SK-N-SH treated with all-trans-retinoic acid at 6 μM for 48 hours (cell line): ENCODE measurements at regions not wholly inside any gene's neighbourhood (a gene's known extent, or its start where the extent isn't known, plus 50 kb on each side); places are given as distances from the start of the nearest gene placed in this dataset.

Experiments used
- ATAC-seq: fragments of 200-7000 bp; cut with Tn5 transposase; 3 replicates; pipeline ENCODE4 v1.9.1; 2020; ENCODE audit warnings: mild to moderate bottlenecking, moderate library complexity
- ARNTL ChIP-seq: fragments of 450-650 bp; formaldehyde crosslinking; IDR thresholded peaks from 2 replicates; pipeline ENCODE4 v1.5.0; 2020; ENCODE audit warnings: low read depth, mild to moderate bottlenecking, moderate library complexity, borderline replicate concordance
- CREB5 ChIP-seq: fragments of 250-450 bp; sonication (Bioruptor Pico); IDR thresholded peaks from 2 replicates; pipeline ENCODE4 v1.5.1; 2020; ENCODE audit warnings: low read depth, mild to moderate bottlenecking, moderate library complexity
- CSDC2 ChIP-seq: fragments of 250-450 bp; sonication (Bioruptor Pico); IDR thresholded peaks from 2 replicates; pipeline ENCODE4 v1.5.0; 2020; ENCODE audit warnings: mild to moderate bottlenecking, moderate library complexity
- ESRRG ChIP-seq: fragments of 250-450 bp; sonication (Bioruptor Pico); IDR thresholded peaks from 2 replicates; pipeline ENCODE4 v1.6.1; 2021; ENCODE audit warnings: mild to moderate bottlenecking
- GLIS3 ChIP-seq: fragments of 250-450 bp; sonication (Bioruptor Pico); IDR thresholded peaks from 2 replicates; pipeline ENCODE4 v1.5.0; 2020; ENCODE audit warnings: mild to moderate bottlenecking, moderate library complexity
- ISL1 ChIP-seq: fragments of 250-450 bp; sonication (Bioruptor Pico); IDR thresholded peaks from 2 replicates; pipeline ENCODE4 v2.1.2; 2022; ENCODE audit warnings: mild to moderate bottlenecking, moderate library complexity
- OSR1 ChIP-seq: fragments of 250-450 bp; sonication (Bioruptor Pico); IDR thresholded peaks from 2 replicates; pipeline ENCODE4 v1.8.0; 2022; ENCODE audit warnings: moderate library complexity, mild to moderate bottlenecking, inconsistent platforms
- PPARA ChIP-seq: fragments of 250-450 bp; sonication (Bioruptor Pico); IDR thresholded peaks from 2 replicates; pipeline ENCODE4 v1.5.0; 2020; ENCODE audit warnings: mild to moderate bottlenecking, borderline replicate concordance
- RARB ChIP-seq: fragments of 250-450 bp; sonication (Bioruptor Pico); IDR thresholded peaks from 2 replicates; pipeline ENCODE4 v1.8.0; 2021; ENCODE audit warnings: mild to moderate bottlenecking, moderate library complexity
- SNAI2 ChIP-seq: fragments of 250-450 bp; sonication (Bioruptor Pico); IDR thresholded peaks from 2 replicates; pipeline ENCODE4 v1.5.0; 2020; ENCODE audit warnings: mild to moderate bottlenecking, moderate library complexity
- TCF4 ChIP-seq: fragments of 250-450 bp; sonication (Bioruptor Pico); IDR thresholded peaks from 2 replicates; pipeline ENCODE4 v1.8.0; 2021; ENCODE audit warnings: mild to moderate bottlenecking, moderate library complexity, borderline replicate concordance
- TOX ChIP-seq: fragments of 250-450 bp; sonication (Bioruptor Pico); IDR thresholded peaks from 2 replicates; pipeline ENCODE4 v1.8.0; 2021; ENCODE audit warnings: mild to moderate bottlenecking, moderate library complexity, borderline replicate concordance
- TSHZ2 ChIP-seq: fragments of 250-450 bp; sonication (Bioruptor Pico); IDR thresholded peaks from 2 replicates; pipeline ENCODE4 v1.5.0; 2020; ENCODE audit warnings: mild to moderate bottlenecking, moderate library complexity
- ZC3H10 ChIP-seq: fragments of 250-450 bp; sonication (Bioruptor Pico); IDR thresholded peaks from 2 replicates; pipeline ENCODE4 v1.5.1; 2021; ENCODE audit warnings: mild to moderate bottlenecking, moderate library complexity
- ZNF565 ChIP-seq: fragments of 450-650 bp; formaldehyde crosslinking; conservative IDR thresholded peaks from 2 replicates; pipeline ENCODE4 v1.5.0; 2020; ENCODE audit warnings: low read depth, mild to moderate bottlenecking, moderate library complexity
- ZNF70 ChIP-seq: fragments of 450-650 bp; formaldehyde crosslinking; IDR thresholded peaks from 2 replicates; pipeline ENCODE4 v1.5.0; 2020; ENCODE audit warnings: mild to moderate bottlenecking, moderate library complexity
- ZNF8 ChIP-seq: fragments of 450-650 bp; formaldehyde crosslinking; IDR thresholded peaks from 2 replicates; pipeline ENCODE4 v1.5.0; 2020; ENCODE audit warnings: mild to moderate bottlenecking, moderate library complexity
- TF ChIP-seq, protein P1 (sequence below): fragments of 250-450 bp; sonication (Bioruptor Pico); IDR thresholded peaks from 2 replicates; pipeline ENCODE4 v1.5.1; 2021; ENCODE audit warnings: mild to moderate bottlenecking, moderate library complexity
- TF ChIP-seq, protein P2 (sequence below): fragments of 250-450 bp; sonication (Bioruptor Pico); IDR thresholded peaks from 2 replicates; pipeline ENCODE4 v1.8.0; 2020; ENCODE audit warnings: mild to moderate bottlenecking, moderate library complexity, borderline replicate concordance

GRCh38 chr6:91626911-91627310, 1040.0 kb upstream of the MAP3K7 start:
- TF ChIP-seq ESRRG (no peak), SNAI2 (CRISPR knock-in tag) (no peak), TSHZ2 (CRISPR knock-in tag) (no peak), TCF4 (no peak), GLIS3 (CRISPR knock-in tag) (no peak), ISL1 (CRISPR knock-in tag) (no peak), RARB (CRISPR knock-in tag) (no peak), CSDC2 (CRISPR knock-in tag) (no peak), ZNF565 (CRISPR knock-in tag) (no peak), ARNTL (CRISPR knock-in tag) (no peak), CREB5 (CRISPR knock-in tag) (no peak), ZC3H10 (no peak), ZNF8 (CRISPR knock-in tag) (no peak), ZNF70 (no peak)
- TF ChIP-seq, protein P1, sequence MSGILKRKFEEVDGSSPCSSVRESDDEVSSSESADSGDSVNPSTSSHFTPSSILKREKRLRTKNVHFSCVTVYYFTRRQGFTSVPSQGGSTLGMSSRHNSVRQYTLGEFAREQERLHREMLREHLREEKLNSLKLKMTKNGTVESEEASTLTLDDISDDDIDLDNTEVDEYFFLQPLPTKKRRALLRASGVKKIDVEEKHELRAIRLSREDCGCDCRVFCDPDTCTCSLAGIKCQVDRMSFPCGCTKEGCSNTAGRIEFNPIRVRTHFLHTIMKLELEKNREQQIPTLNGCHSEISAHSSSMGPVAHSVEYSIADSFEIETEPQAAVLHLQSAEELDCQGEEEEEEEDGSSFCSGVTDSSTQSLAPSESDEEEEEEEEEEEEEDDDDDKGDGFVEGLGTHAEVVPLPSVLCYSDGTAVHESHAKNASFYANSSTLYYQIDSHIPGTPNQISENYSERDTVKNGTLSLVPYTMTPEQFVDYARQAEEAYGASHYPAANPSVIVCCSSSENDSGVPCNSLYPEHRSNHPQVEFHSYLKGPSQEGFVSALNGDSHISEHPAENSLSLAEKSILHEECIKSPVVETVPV, result no peak
- TF ChIP-seq, protein P2, sequence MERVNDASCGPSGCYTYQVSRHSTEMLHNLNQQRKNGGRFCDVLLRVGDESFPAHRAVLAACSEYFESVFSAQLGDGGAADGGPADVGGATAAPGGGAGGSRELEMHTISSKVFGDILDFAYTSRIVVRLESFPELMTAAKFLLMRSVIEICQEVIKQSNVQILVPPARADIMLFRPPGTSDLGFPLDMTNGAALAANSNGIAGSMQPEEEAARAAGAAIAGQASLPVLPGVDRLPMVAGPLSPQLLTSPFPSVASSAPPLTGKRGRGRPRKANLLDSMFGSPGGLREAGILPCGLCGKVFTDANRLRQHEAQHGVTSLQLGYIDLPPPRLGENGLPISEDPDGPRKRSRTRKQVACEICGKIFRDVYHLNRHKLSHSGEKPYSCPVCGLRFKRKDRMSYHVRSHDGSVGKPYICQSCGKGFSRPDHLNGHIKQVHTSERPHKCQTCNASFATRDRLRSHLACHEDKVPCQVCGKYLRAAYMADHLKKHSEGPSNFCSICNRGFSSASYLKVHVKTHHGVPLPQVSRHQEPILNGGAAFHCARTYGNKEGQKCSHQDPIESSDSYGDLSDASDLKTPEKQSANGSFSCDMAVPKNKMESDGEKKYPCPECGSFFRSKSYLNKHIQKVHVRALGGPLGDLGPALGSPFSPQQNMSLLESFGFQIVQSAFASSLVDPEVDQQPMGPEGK (CRISPR knock-in tag), result no peak
- ATAC-seq, result no peak

DNA sequence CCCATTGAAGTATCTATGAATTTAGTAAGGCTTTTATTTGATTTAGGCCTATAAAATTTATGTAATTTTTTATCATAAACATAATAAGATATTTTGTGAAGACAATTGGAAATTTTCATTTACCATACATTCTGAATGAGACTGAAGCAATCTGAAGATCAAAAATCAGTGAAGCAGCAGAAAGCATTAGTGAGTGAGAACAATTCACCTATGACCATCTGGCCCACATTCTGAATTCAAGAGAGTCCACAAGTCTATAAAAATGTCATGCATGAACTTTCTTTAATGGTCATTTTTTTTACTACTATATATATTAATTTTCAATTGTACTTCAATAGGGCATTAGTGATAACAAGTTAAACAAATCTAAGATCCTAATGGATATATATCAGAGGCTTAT, 1026.6 kb upstream of the MAP3K7 start:
- ATAC-seq, result no peak
- no peak for TF ChIP-seq OSR1 (CRISPR knock-in tag)
- no peak for TF ChIP-seq CREB5 (CRISPR knock-in tag)
- TF ChIP-seq, protein P1, result no peak
- TF ChIP-seq ESRRG, result no peak

GRCh38 chr6:91611190-91611589, 1024.3 kb upstream of the MAP3K7 start:
- ATAC-seq, result no peak
- no peak for TF ChIP-seq CSDC2 (CRISPR knock-in tag)

DNA sequence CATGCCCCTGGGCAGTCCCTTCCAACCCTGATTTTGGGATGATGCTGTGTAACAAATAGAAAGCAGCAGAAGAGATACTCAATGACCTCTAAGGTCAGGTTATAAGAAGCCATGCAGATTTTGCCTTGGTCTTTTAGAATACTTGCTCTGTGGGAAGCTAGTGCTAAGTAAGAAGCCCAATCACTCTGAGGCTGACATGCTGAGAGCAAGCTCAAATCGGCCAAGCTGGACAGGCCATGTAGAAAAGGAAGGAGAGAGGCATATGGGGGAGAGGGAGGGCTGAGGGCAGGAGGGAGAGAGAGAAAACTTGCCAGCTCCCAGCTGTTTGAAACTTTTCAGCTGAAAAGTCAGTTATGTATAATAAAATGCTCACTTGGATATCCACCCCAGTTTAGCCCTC, 1021.6 kb upstream of the MAP3K7 start:
- no peak for TF ChIP-seq PPARA (CRISPR knock-in tag)
- TF ChIP-seq OSR1 (CRISPR knock-in tag), result no peak
- TF ChIP-seq CREB5 (CRISPR knock-in tag), result no peak
- no peak for TF ChIP-seq CSDC2 (CRISPR knock-in tag)
- no peak for TF ChIP-seq TOX
- TF ChIP-seq TCF4, result no peak
- ATAC-seq, result no peak
